Upper lobe of left lung (tissue), 4 donors: ENCODE measurements at regions not wholly inside any gene's neighbourhood (a gene's known extent, or its start where the extent isn't known, plus 50 kb on each side); places are given as distances from the start of the nearest gene placed in this dataset.

Experiments used
- CTCF ChIP-seq, 6 experiments: fragments of 450-650 bp in 4 of 6; fragments of 200-600 bp in 2 of 6; sonication (generic) in 2 of 6; IDR thresholded peaks; one replicate each; pipeline ENCODE4 v1.5.1; 2016 to 2019; ENCODE audit warnings: antibody characterized with exemption in 6 of 6
- POLR2AphosphoS5 ChIP-seq, 2 donors: sonication (generic); formaldehyde crosslinking; IDR thresholded peaks; one replicate each; pipeline ENCODE4 v1.5.1; 2017; ENCODE audit warnings: antibody characterized with exemption in 2 of 2

- TF ChIP-seq CTCF (IDR thresholded peaks at IDR 0.05) (no peak), POLR2AphosphoS5 (IDR thresholded peaks at IDR 0.05) (no peak)
Observed at GRCh38 chr7:12054830-12055229, 156.3 kb upstream of the TMEM106B start.
